ENCODE measurements at regions not wholly inside any gene's neighbourhood (a gene's known extent, or its start where the extent isn't known, plus 50 kb on each side); places are given as distances from the start of the nearest gene placed in this dataset.

GRCh38 chr10:10385831-10386230 is 631.8 kb upstream of the CELF2 start:
- Mint-ChIP-seq H3K36me3 (ENCODE audit: low read depth, unreplicated experiment) (no peaks in the 10 kb centered on the region), H3K4me1 (ENCODE audit: low read depth, unreplicated experiment) (no peaks in the 10 kb centered on the region), H3K4me3 (ENCODE audit: unreplicated experiment) (no peak overlapping the region), H3K9me3 (ENCODE audit: unreplicated experiment) (peaks cover 3% of the 10 kb centered on the region), H3K27me3 (ENCODE audit: low read depth, unreplicated experiment) (no peaks in the 10 kb centered on the region), H3K27ac (ENCODE audit: unreplicated experiment) (no peak overlapping the region)
- H3K9ac ChIP-seq (ENCODE audit: low read length), result no peak overlapping the region
- H3K4me1 ChIP-seq (ENCODE audit: insufficient read depth, low read length), result no peaks in the 10 kb centered on the region
- no peak overlapping the region for H3K27ac ChIP-seq (ENCODE audit: low read depth, low read length)
- DNase-seq (ENCODE audit: low read depth) (no peak), FAIRE-seq (no peak)
- no peaks in the 10 kb centered on the region for H3K36me3 ChIP-seq (ENCODE audit: insufficient read depth, low read length)
- TF ChIP-seq EZH2 (IDR thresholded peaks at IDR 0.05; ENCODE audit: insufficient read depth, low read length) (no peak), CTCF (IDR thresholded peaks at IDR 0.05; ENCODE audit: insufficient read depth, low read depth, low read length) (no peak)
- no peaks in the 10 kb centered on the region for H3K9me3 ChIP-seq (ENCODE audit: insufficient read depth, low read depth, low read length)
- no peak overlapping the region for H3K4me3 ChIP-seq (ENCODE audit: insufficient read depth, low read depth, low read length)
- H4K20me1 ChIP-seq (ENCODE audit: insufficient read depth, low read length), result no peaks in the 10 kb centered on the region
- H2AFZ ChIP-seq (ENCODE audit: low read depth, low read length), result no peak overlapping the region
- H3K79me2 ChIP-seq (ENCODE audit: insufficient read depth, low read length), result no peaks in the 10 kb centered on the region
- H3K4me2 ChIP-seq (ENCODE audit: low read length), result no peak overlapping the region
- no peaks in the 10 kb centered on the region for H3K27me3 ChIP-seq (ENCODE audit: insufficient read depth, low read length)

GRCh38 chr10:10389182-10389581 is 628.5 kb upstream of the CELF2 start:
- Mint-ChIP-seq H3K27ac (ENCODE audit: unreplicated experiment) (no peak overlapping the region), H3K9me3 (ENCODE audit: unreplicated experiment) (peaks cover 1% of the 10 kb centered on the region), H3K4me3 (ENCODE audit: unreplicated experiment) (no peak overlapping the region), H3K36me3 (ENCODE audit: low read depth, unreplicated experiment) (no peaks in the 10 kb centered on the region), H3K4me1 (ENCODE audit: low read depth, unreplicated experiment) (no peaks in the 10 kb centered on the region), H3K27me3 (ENCODE audit: low read depth, unreplicated experiment) (no peaks in the 10 kb centered on the region)
- no peaks in the 10 kb centered on the region for H4K20me1 ChIP-seq (ENCODE audit: insufficient read depth, low read length)
- no peak overlapping the region for H3K9ac ChIP-seq (ENCODE audit: low read length)
- no peak overlapping the region for H2AFZ ChIP-seq (ENCODE audit: low read depth, low read length)
- H3K79me2 ChIP-seq (ENCODE audit: insufficient read depth, low read length), result no peaks in the 10 kb centered on the region
- H3K4me1 ChIP-seq (ENCODE audit: insufficient read depth, low read length), result no peaks in the 10 kb centered on the region
- no peak for TF ChIP-seq EZH2 (IDR thresholded peaks at IDR 0.05; ENCODE audit: insufficient read depth, low read length)
- TF ChIP-seq CTCF (IDR thresholded peaks at IDR 0.05; ENCODE audit: insufficient read depth, low read depth, low read length), result no peak
- H3K9me3 ChIP-seq (ENCODE audit: insufficient read depth, low read depth, low read length), result no peaks in the 10 kb centered on the region
- no peaks in the 10 kb centered on the region for H3K27me3 ChIP-seq (ENCODE audit: insufficient read depth, low read length)
- no peaks in the 10 kb centered on the region for H3K36me3 ChIP-seq (ENCODE audit: insufficient read depth, low read length)
- H3K4me2 ChIP-seq (ENCODE audit: low read length), result no peak overlapping the region
- no peak overlapping the region for H3K4me3 ChIP-seq (ENCODE audit: insufficient read depth, low read depth, low read length)
- no peak overlapping the region for H3K27ac ChIP-seq (ENCODE audit: low read depth, low read length)
- DNase-seq (ENCODE audit: low read depth) (no peak), FAIRE-seq (no peak)

- Histone ChIP-seq H3K36me3 (ENCODE audit: insufficient read depth, low read length) (no peaks in the 10 kb centered on the region), H3K79me2 (ENCODE audit: insufficient read depth, low read length) (no peaks in the 10 kb centered on the region), H3K4me3 (ENCODE audit: insufficient read depth, low read depth, low read length) (no peak overlapping the region), H3K9ac (ENCODE audit: low read length) (no peak overlapping the region), H3K9me3 (ENCODE audit: insufficient read depth, low read depth, low read length) (no peaks in the 10 kb centered on the region), H3K27ac (ENCODE audit: low read depth, low read length) (no peak overlapping the region), H3K4me1 (ENCODE audit: insufficient read depth, low read length) (no peaks in the 10 kb centered on the region), H3K4me2 (ENCODE audit: low read length) (no peak overlapping the region), H2AFZ (ENCODE audit: low read depth, low read length) (no peak overlapping the region), H4K20me1 (ENCODE audit: insufficient read depth, low read length) (no peaks in the 10 kb centered on the region), H3K27me3 (ENCODE audit: insufficient read depth, low read length) (no peaks in the 10 kb centered on the region)
- FAIRE-seq (no peak), DNase-seq (ENCODE audit: low read depth) (no peak)
- no peaks in the 10 kb centered on the region for H3K27me3 Mint-ChIP-seq (ENCODE audit: low read depth, unreplicated experiment)
- no peak overlapping the region for H3K27ac Mint-ChIP-seq (ENCODE audit: unreplicated experiment)
- no peak overlapping the region for H3K4me3 Mint-ChIP-seq (ENCODE audit: unreplicated experiment)
- TF ChIP-seq CTCF (IDR thresholded peaks at IDR 0.05; ENCODE audit: insufficient read depth, low read depth, low read length) (no peak), EZH2 (IDR thresholded peaks at IDR 0.05; ENCODE audit: insufficient read depth, low read length) (no peak)
- H3K4me1 Mint-ChIP-seq (ENCODE audit: low read depth, unreplicated experiment), result peaks cover 2% of the 10 kb centered on the region
- H3K9me3 Mint-ChIP-seq (ENCODE audit: unreplicated experiment), result no peaks in the 10 kb centered on the region
- no peaks in the 10 kb centered on the region for H3K36me3 Mint-ChIP-seq (ENCODE audit: low read depth, unreplicated experiment)
Observed at GRCh38 chr10:10392511-10392910, 625.2 kb upstream of the CELF2 start.
